ENCODE measurements at regions not wholly inside any gene's neighbourhood (a gene's known extent, or its start where the extent isn't known, plus 50 kb on each side); places are given as distances from the start of the nearest gene placed in this dataset.
"Not testable (repeated sequence)": the region's sequence is repeated elsewhere in the genome, so short reads cannot be mapped to it uniquely, and the experiment has no call there.

DNA sequence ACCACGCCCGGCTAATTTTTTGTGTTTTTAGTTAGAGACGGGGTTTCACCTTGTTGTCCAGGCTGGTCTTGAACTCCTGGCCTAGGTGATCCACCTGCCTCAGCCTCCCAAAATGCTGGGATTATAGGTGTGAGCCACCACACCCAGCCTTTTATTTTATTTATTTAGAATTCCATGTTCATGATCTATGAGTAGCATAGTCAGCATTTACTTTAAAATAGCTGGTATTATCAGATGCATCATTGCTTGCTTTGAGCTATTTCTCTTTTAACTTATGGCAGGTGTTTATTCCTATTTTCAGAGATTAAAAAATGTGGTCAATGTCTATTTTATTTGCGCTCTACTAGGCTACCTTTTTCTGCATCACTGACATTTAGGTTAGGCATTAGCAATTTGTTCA lies 152.0 kb downstream of the UTRN start:
- Histone ChIP-seq H3K9ac (ENCODE audit: low read length) (no peak overlapping the region), H2AK5ac (ENCODE audit: low read length) (no peak overlapping the region), H3K79me2 (ENCODE audit: control insufficient read depth, insufficient read depth, low read length) (no peaks in the 10 kb centered on the region), H2BK15ac (replicated peaks; ENCODE audit: low read depth) (no peak overlapping the region), H3K27ac (ENCODE audit: low read depth, low read length) (no peak overlapping the region), H3K4ac (ENCODE audit: low read depth, low read length) (no peak overlapping the region), H3K36me3 (ENCODE audit: control insufficient read depth, insufficient read depth, low read length) (peaks cover 13% of the 10 kb centered on the region), H3K27me3 (ENCODE audit: insufficient read depth, low read length, poor library complexity) (no peaks in the 10 kb centered on the region), H3K4me1 (ENCODE audit: control insufficient read depth, low read depth, low read length) (no peaks in the 10 kb centered on the region), H4K5ac (ENCODE audit: low read length) (no peak overlapping the region), H4K8ac (ENCODE audit: low read depth, low read length) (no peak overlapping the region), H3K79me1 (ENCODE audit: low read length) (no peaks in the 10 kb centered on the region), H3K56ac (ENCODE audit: low read length) (no peak overlapping the region), H3K4me2 (ENCODE audit: low read length) (no peak overlapping the region), H3K18ac (ENCODE audit: low read length) (no peak overlapping the region), H2BK5ac (ENCODE audit: low read length) (no peak overlapping the region), H2BK120ac (ENCODE audit: low read depth, low read length) (no peak overlapping the region), H3K23ac (ENCODE audit: low read length) (no peak overlapping the region), H3K4me3 (ENCODE audit: low read length) (no peak overlapping the region)
- DNase-seq: no peak
- no CpG with 5 or more reads among the region's 4 CpGs for WGBS (ENCODE audit: extremely low coverage, insufficient coverage, low lambda C conversion rate)

DNA sequence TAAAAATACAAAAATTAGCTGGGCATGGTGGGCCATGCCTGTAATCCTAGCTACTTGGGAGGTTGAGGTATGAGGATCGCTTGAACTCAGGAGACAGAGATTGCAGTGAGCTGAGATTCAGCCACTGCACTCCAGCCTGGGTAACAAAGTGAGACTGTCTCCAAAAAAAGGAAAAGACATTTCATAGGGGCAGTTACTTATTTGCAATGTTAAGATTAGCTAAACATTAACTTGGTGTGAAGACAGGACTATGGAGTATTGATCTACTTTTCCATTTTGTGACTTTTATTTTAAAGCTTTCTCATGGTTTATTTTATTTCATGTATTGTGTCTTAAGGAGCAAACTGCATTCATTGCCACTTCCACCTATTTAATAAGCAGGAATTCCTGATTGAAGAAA lies 153.0 kb downstream of the UTRN start:
- H3K23ac ChIP-seq (ENCODE audit: low read length): no peak overlapping the region
- H3K4me2 ChIP-seq (ENCODE audit: low read length): no peak overlapping the region
- no peak overlapping the region for H3K56ac ChIP-seq (ENCODE audit: low read length)
- no peaks in the 10 kb centered on the region for H3K79me1 ChIP-seq (ENCODE audit: low read length)
- H2AK5ac ChIP-seq (ENCODE audit: low read length): no peak overlapping the region
- H3K27me3 ChIP-seq (ENCODE audit: insufficient read depth, low read length, poor library complexity): no peaks in the 10 kb centered on the region
- DNase-seq: no peak
- no CpG with 5 or more reads among the region's 1 CpG for WGBS (ENCODE audit: extremely low coverage, insufficient coverage, low lambda C conversion rate)
- no peak overlapping the region for H3K18ac ChIP-seq (ENCODE audit: low read length)
- no peak overlapping the region for H3K4ac ChIP-seq (ENCODE audit: low read depth, low read length)
- no peak overlapping the region for H3K9ac ChIP-seq (ENCODE audit: low read length)
- no peak overlapping the region for H4K5ac ChIP-seq (ENCODE audit: low read length)
- no peak overlapping the region for H2BK15ac ChIP-seq (replicated peaks; ENCODE audit: low read depth)
- no peaks in the 10 kb centered on the region for H3K79me2 ChIP-seq (ENCODE audit: control insufficient read depth, insufficient read depth, low read length)
- peaks cover 12% of the 10 kb centered on the region for H3K36me3 ChIP-seq (ENCODE audit: control insufficient read depth, insufficient read depth, low read length)
- no peak overlapping the region for H4K8ac ChIP-seq (ENCODE audit: low read depth, low read length)
- H3K4me3 ChIP-seq (ENCODE audit: low read length): no peak overlapping the region
- no peak overlapping the region for H3K27ac ChIP-seq (ENCODE audit: low read depth, low read length)
- H3K4me1 ChIP-seq (ENCODE audit: control insufficient read depth, low read depth, low read length): no peaks in the 10 kb centered on the region
- H2BK5ac ChIP-seq (ENCODE audit: low read length): no peak overlapping the region
- no peak overlapping the region for H2BK120ac ChIP-seq (ENCODE audit: low read depth, low read length)

- Histone ChIP-seq H3K36me3 (ENCODE audit: control insufficient read depth, insufficient read depth, low read length) (peaks cover 12% of the 10 kb centered on the region), H3K9ac (ENCODE audit: low read length) (no peak overlapping the region), H3K27ac (ENCODE audit: low read depth, low read length) (no peak overlapping the region), H2AK5ac (ENCODE audit: low read length) (no peak overlapping the region), H3K4me3 (ENCODE audit: low read length) (no peak overlapping the region), H3K18ac (ENCODE audit: low read length) (no peak overlapping the region), H4K5ac (ENCODE audit: low read length) (no peak overlapping the region), H3K79me2 (ENCODE audit: control insufficient read depth, insufficient read depth, low read length) (no peaks in the 10 kb centered on the region), H4K8ac (ENCODE audit: low read depth, low read length) (no peak overlapping the region), H3K4me2 (ENCODE audit: low read length) (no peak overlapping the region), H3K56ac (ENCODE audit: low read length) (no peak overlapping the region), H3K23ac (ENCODE audit: low read length) (no peak overlapping the region), H3K79me1 (ENCODE audit: low read length) (no peaks in the 10 kb centered on the region), H3K4me1 (ENCODE audit: control insufficient read depth, low read depth, low read length) (no peaks in the 10 kb centered on the region), H2BK15ac (replicated peaks; ENCODE audit: low read depth) (no peak overlapping the region), H2BK120ac (ENCODE audit: low read depth, low read length) (no peak overlapping the region), H2BK5ac (ENCODE audit: low read length) (no peak overlapping the region), H3K4ac (ENCODE audit: low read depth, low read length) (no peak overlapping the region), H3K27me3 (ENCODE audit: insufficient read depth, low read length, poor library complexity) (no peaks in the 10 kb centered on the region)
- DNase-seq: no peak
- no CpG with 5 or more reads among the region's 4 CpGs for WGBS (ENCODE audit: extremely low coverage, insufficient coverage, low lambda C conversion rate)
Measured at GRCh38 chr6:144439016-144439415, 153.9 kb downstream of the UTRN start.

- not testable (repeated sequence) for H3K9ac ChIP-seq (ENCODE audit: low read length); H3K27me3 ChIP-seq (ENCODE audit: insufficient read depth, low read length, poor library complexity); H4K8ac ChIP-seq (ENCODE audit: low read depth, low read length); H3K27ac ChIP-seq (ENCODE audit: low read depth, low read length); H3K4me2 ChIP-seq (ENCODE audit: low read length); H2AK5ac ChIP-seq (ENCODE audit: low read length); H3K4ac ChIP-seq (ENCODE audit: low read depth, low read length); H2BK15ac ChIP-seq (replicated peaks; ENCODE audit: low read depth); H2BK5ac ChIP-seq (ENCODE audit: low read length); H3K56ac ChIP-seq (ENCODE audit: low read length); H3K4me3 ChIP-seq (ENCODE audit: low read length); H3K79me1 ChIP-seq (ENCODE audit: low read length); H3K79me2 ChIP-seq (ENCODE audit: control insufficient read depth, insufficient read depth, low read length); H2BK120ac ChIP-seq (ENCODE audit: low read depth, low read length); H4K5ac ChIP-seq (ENCODE audit: low read length); H3K18ac ChIP-seq (ENCODE audit: low read length); H3K4me1 ChIP-seq (ENCODE audit: control insufficient read depth, low read depth, low read length); H3K23ac ChIP-seq (ENCODE audit: low read length)
- DNase-seq: peak; percentile 14
- WGBS (ENCODE audit: extremely low coverage, insufficient coverage, low lambda C conversion rate): no CpG with 5 or more reads among the region's 3 CpGs
- peaks cover 12% of the 10 kb centered on the region for H3K36me3 ChIP-seq (ENCODE audit: control insufficient read depth, insufficient read depth, low read length)
Measured at GRCh38 chr6:144441801-144442200, 156.7 kb downstream of the UTRN start.

DNA sequence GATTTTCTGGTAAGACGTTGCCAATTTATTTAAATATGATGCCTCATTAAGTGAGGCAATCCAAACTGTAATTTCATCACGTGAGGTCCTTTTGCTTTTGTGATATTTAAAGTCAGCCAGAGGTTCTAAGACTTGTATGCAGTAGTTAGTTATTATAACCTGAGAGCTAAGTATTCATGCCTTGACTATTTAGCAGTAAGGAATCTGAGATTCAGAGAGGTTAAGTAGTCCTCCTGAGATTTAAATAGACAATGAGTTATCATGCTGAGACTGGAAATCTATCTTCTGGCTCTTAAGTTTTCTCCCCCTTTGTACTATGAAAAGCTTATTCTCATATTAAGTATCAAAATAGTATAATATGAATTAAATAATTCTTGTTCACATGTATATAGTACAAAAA lies 158.0 kb downstream of the UTRN start:
- no peak overlapping the region for H3K27ac ChIP-seq (ENCODE audit: low read depth, low read length)
- no peaks in the 10 kb centered on the region for H3K4me1 ChIP-seq (ENCODE audit: control insufficient read depth, low read depth, low read length)
- peaks cover 12% of the 10 kb centered on the region for H3K36me3 ChIP-seq (ENCODE audit: control insufficient read depth, insufficient read depth, low read length)
- no peak overlapping the region for H3K56ac ChIP-seq (ENCODE audit: low read length)
- WGBS (ENCODE audit: extremely low coverage, insufficient coverage, low lambda C conversion rate): no CpG with 5 or more reads among the region's 2 CpGs
- H3K79me1 ChIP-seq (ENCODE audit: low read length): no peaks in the 10 kb centered on the region
- no peak overlapping the region for H2AK5ac ChIP-seq (ENCODE audit: low read length)
- no peak overlapping the region for H3K23ac ChIP-seq (ENCODE audit: low read length)
- H4K8ac ChIP-seq (ENCODE audit: low read depth, low read length): no peak overlapping the region
- H3K4me2 ChIP-seq (ENCODE audit: low read length): no peak overlapping the region
- H2BK120ac ChIP-seq (ENCODE audit: low read depth, low read length): no peak overlapping the region
- no peak overlapping the region for H3K4me3 ChIP-seq (ENCODE audit: low read length)
- H3K79me2 ChIP-seq (ENCODE audit: control insufficient read depth, insufficient read depth, low read length): no peaks in the 10 kb centered on the region
- no peak overlapping the region for H3K18ac ChIP-seq (ENCODE audit: low read length)
- H3K9ac ChIP-seq (ENCODE audit: low read length): no peak overlapping the region
- no peak overlapping the region for H3K4ac ChIP-seq (ENCODE audit: low read depth, low read length)
- no peak overlapping the region for H2BK15ac ChIP-seq (replicated peaks; ENCODE audit: low read depth)
- no peak for DNase-seq
- H3K27me3 ChIP-seq (ENCODE audit: insufficient read depth, low read length, poor library complexity): no peaks in the 10 kb centered on the region
- no peak overlapping the region for H2BK5ac ChIP-seq (ENCODE audit: low read length)
- no peak overlapping the region for H4K5ac ChIP-seq (ENCODE audit: low read length)

GRCh38 chr6:144447472-144447871 lies 162.3 kb downstream of the UTRN start:
- H3K9ac ChIP-seq (ENCODE audit: low read length): no peak overlapping the region
- no peak overlapping the region for H3K23ac ChIP-seq (ENCODE audit: low read length)
- no peak overlapping the region for H3K4me2 ChIP-seq (ENCODE audit: low read length)
- H3K4me1 ChIP-seq (ENCODE audit: control insufficient read depth, low read depth, low read length): peaks cover 4% of the 10 kb centered on the region
- no peak overlapping the region for H3K4me3 ChIP-seq (ENCODE audit: low read length)
- no peak overlapping the region for H3K56ac ChIP-seq (ENCODE audit: low read length)
- H3K79me1 ChIP-seq (ENCODE audit: low read length): no peaks in the 10 kb centered on the region
- no peak overlapping the region for H3K18ac ChIP-seq (ENCODE audit: low read length)
- H3K4ac ChIP-seq (ENCODE audit: low read depth, low read length): no peak overlapping the region
- WGBS (ENCODE audit: extremely low coverage, insufficient coverage, low lambda C conversion rate): no CpG with 5 or more reads among the region's 1 CpG
- no peaks in the 10 kb centered on the region for H3K79me2 ChIP-seq (ENCODE audit: control insufficient read depth, insufficient read depth, low read length)
- H2AK5ac ChIP-seq (ENCODE audit: low read length): no peak overlapping the region
- H3K27ac ChIP-seq (ENCODE audit: low read depth, low read length): no peak overlapping the region
- no peak overlapping the region for H4K8ac ChIP-seq (ENCODE audit: low read depth, low read length)
- no peak overlapping the region for H4K5ac ChIP-seq (ENCODE audit: low read length)
- no peaks in the 10 kb centered on the region for H3K27me3 ChIP-seq (ENCODE audit: insufficient read depth, low read length, poor library complexity)
- no peak overlapping the region for H2BK120ac ChIP-seq (ENCODE audit: low read depth, low read length)
- DNase-seq: no peak
- H2BK15ac ChIP-seq (replicated peaks; ENCODE audit: low read depth): no peak overlapping the region
- H3K36me3 ChIP-seq (ENCODE audit: control insufficient read depth, insufficient read depth, low read length): no peaks in the 10 kb centered on the region
- no peak overlapping the region for H2BK5ac ChIP-seq (ENCODE audit: low read length)
